Muscle of leg (tissue), 3 donors: ENCODE measurements at regions not wholly inside any gene's neighbourhood (a gene's known extent, or its start where the extent isn't known, plus 50 kb on each side); places are given as distances from the start of the nearest gene placed in this dataset.
"Not testable (repeated sequence)": the region's sequence is repeated elsewhere in the genome, so short reads cannot be mapped to it uniquely, and the experiment has no call there.

Source experiments
- DNase-seq: peaks from one replicate; pipeline ENCODE4 v3.0.0; 2013
- H3K27ac ChIP-seq: one replicate; pipeline ENCODE4 v1.5.1; 2013; ENCODE audit warnings: mild to moderate bottlenecking, low read length, control low read depth
- H3K27me3 ChIP-seq: one replicate; pipeline ENCODE4 v1.6.1; 2013; ENCODE audit warnings: low read length; ENCODE audit not compliant: control insufficient read depth, insufficient read depth
- H3K36me3 ChIP-seq: one replicate; pipeline ENCODE4 v1.6.1; 2013; ENCODE audit warnings: low read length; ENCODE audit not compliant: control insufficient read depth, insufficient read depth
- H3K4me1 ChIP-seq: one replicate; pipeline ENCODE4 v1.6.1; 2013; ENCODE audit warnings: low read length; ENCODE audit not compliant: control insufficient read depth, insufficient read depth
- H3K4me3 ChIP-seq: one replicate; pipeline ENCODE4 v1.5.1; 2013; ENCODE audit warnings: low read length, control low read depth
- H3K9me3 ChIP-seq: replicated peaks from 2 replicates; pipeline ENCODE4 v1.6.1; 2013; ENCODE audit warnings: low read depth, low read length; ENCODE audit not compliant: control insufficient read depth
- WGBS: methylation state at CpG from one replicate; pipeline ENCODE4 v1.1.5; 2013; ENCODE audit warnings: missing lambda C conversion rate; ENCODE audit not compliant: insufficient coverage; 5-methylcytosine and 5-hydroxymethylcytosine counted together

- H3K36me3 ChIP-seq, H3K27ac ChIP-seq, H3K4me1 ChIP-seq, H3K9me3 ChIP-seq, H3K4me3 ChIP-seq, DNase-seq: not testable (repeated sequence)
- WGBS = no CpG with 5 or more reads among the region's 1 CpG
- H3K27me3 ChIP-seq = peaks cover 14% of the 10 kb centered on the region
Observed at GRCh38 chr20:51123887-51124286, 101.0 kb upstream of the KCNG1 start.

GRCh38 chr20:51122931-51123658 lies 100.2 kb upstream of the KCNG1 start:
- H3K9me3 ChIP-seq = no peaks in the 10 kb centered on the region
- H3K4me1 ChIP-seq = no peaks in the 10 kb centered on the region
- H3K4me3 ChIP-seq = no peak overlapping the region
- H3K27me3 ChIP-seq = peaks cover 14% of the 10 kb centered on the region
- H3K27ac ChIP-seq = no peak overlapping the region
- WGBS = 0% methylated on average over 1 of the region's 7 CpGs
- no peaks in the 10 kb centered on the region for H3K36me3 ChIP-seq
- no peak for DNase-seq

- H3K9me3 ChIP-seq = no peaks in the 10 kb centered on the region
- no peaks in the 10 kb centered on the region for H3K36me3 ChIP-seq
- H3K27me3 ChIP-seq = peaks cover 14% of the 10 kb centered on the region
- WGBS = 50% methylated on average over 1 of the region's 3 CpGs
- no peaks in the 10 kb centered on the region for H3K4me1 ChIP-seq
- no peak overlapping the region for H3K4me3 ChIP-seq
- DNase-seq = no peak
- H3K27ac ChIP-seq = no peak overlapping the region
Observed at GRCh38 chr20:51121901-51122412, 99.0 kb upstream of the KCNG1 start.

- Histone ChIP-seq H3K9me3 (no peaks in the 10 kb centered on the region), H3K36me3 (no peaks in the 10 kb centered on the region), H3K27me3 (peaks cover 14% of the 10 kb centered on the region), H3K4me1 (no peaks in the 10 kb centered on the region), H3K27ac (no peak overlapping the region), H3K4me3 (no peak overlapping the region)
- 17% methylated on average over 6 of the region's 6 CpGs for WGBS
- no peak for DNase-seq
Observed at GRCh38 chr20:51121272-51121671, 98.4 kb upstream of the KCNG1 start.

GRCh38 chr20:51120868-51121267 lies 98.0 kb upstream of the KCNG1 start:
- DNase-seq = no peak
- H3K27me3 ChIP-seq = peaks cover 14% of the 10 kb centered on the region

GRCh38 chr20:51120438-51120837 lies 97.5 kb upstream of the KCNG1 start:
- no peak overlapping the region for H3K27ac ChIP-seq
- H3K4me3 ChIP-seq = no peak overlapping the region
- WGBS = 90% methylated on average over 3 of the region's 3 CpGs
- H3K36me3 ChIP-seq = no peaks in the 10 kb centered on the region
- DNase-seq = no peak
- H3K27me3 ChIP-seq = peaks cover 12% of the 10 kb centered on the region
- H3K4me1 ChIP-seq = no peaks in the 10 kb centered on the region
- no peaks in the 10 kb centered on the region for H3K9me3 ChIP-seq

More at GRCh38 chr20:51120868-51121267, 98.0 kb upstream of the KCNG1 start:
- Histone ChIP-seq H3K36me3 (no peaks in the 10 kb centered on the region), H3K27ac (no peak overlapping the region), H3K9me3 (no peaks in the 10 kb centered on the region), H3K4me3 (no peak overlapping the region), H3K4me1 (no peaks in the 10 kb centered on the region)
- no CpG with 5 or more reads among the region's 3 CpGs for WGBS

GRCh38 chr20:51119914-51120313 lies 97.0 kb upstream of the KCNG1 start:
- H3K27me3 ChIP-seq = peaks cover 12% of the 10 kb centered on the region
- no peak for DNase-seq

GRCh38 chr20:51118985-51119527 lies 96.1 kb upstream of the KCNG1 start:
- WGBS = 69% methylated on average over 4 of the region's 8 CpGs
- no peaks in the 10 kb centered on the region for H3K9me3 ChIP-seq
- DNase-seq = no peak
- no peaks in the 10 kb centered on the region for H3K36me3 ChIP-seq
- H3K27me3 ChIP-seq = peaks cover 12% of the 10 kb centered on the region
- H3K27ac ChIP-seq = no peak overlapping the region
- no peak overlapping the region for H3K4me3 ChIP-seq
- no peaks in the 10 kb centered on the region for H3K4me1 ChIP-seq

More at GRCh38 chr20:51119914-51120313, 97.0 kb upstream of the KCNG1 start:
- H3K36me3 ChIP-seq = no peaks in the 10 kb centered on the region
- H3K4me3 ChIP-seq = no peak overlapping the region
- 100% methylated on average over 2 of the region's 3 CpGs for WGBS
- no peak overlapping the region for H3K27ac ChIP-seq
- no peaks in the 10 kb centered on the region for H3K4me1 ChIP-seq
- H3K9me3 ChIP-seq = no peaks in the 10 kb centered on the region

GRCh38 chr20:51118216-51118615 lies 95.3 kb upstream of the KCNG1 start:
- no peaks in the 10 kb centered on the region for H3K36me3 ChIP-seq
- H3K4me1 ChIP-seq = no peaks in the 10 kb centered on the region
- DNase-seq = no peak
- no peak overlapping the region for H3K27ac ChIP-seq
- peaks cover 12% of the 10 kb centered on the region for H3K27me3 ChIP-seq
- WGBS = 83% methylated on average over 2 of the region's 2 CpGs
- no peaks in the 10 kb centered on the region for H3K9me3 ChIP-seq
- H3K4me3 ChIP-seq = no peak overlapping the region

GRCh38 chr20:51116765-51117686 lies 94.1 kb upstream of the KCNG1 start:
- H3K9me3 ChIP-seq = no peaks in the 10 kb centered on the region
- DNase-seq = no peak
- whole genome bisulfite sequencing = 33% methylated on average over 1 of the region's 9 CpGs
- no peak overlapping the region for H3K27ac ChIP-seq
- peaks cover 11% of the 10 kb centered on the region for H3K27me3 ChIP-seq
- H3K4me3 ChIP-seq = no peak overlapping the region
- H3K4me1 ChIP-seq = no peaks in the 10 kb centered on the region
- H3K36me3 ChIP-seq = no peaks in the 10 kb centered on the region
